ENCODE measurements at regions not wholly inside any gene's neighbourhood (a gene's known extent, or its start where the extent isn't known, plus 50 kb on each side); places are given as distances from the start of the nearest gene placed in this dataset.

DNA sequence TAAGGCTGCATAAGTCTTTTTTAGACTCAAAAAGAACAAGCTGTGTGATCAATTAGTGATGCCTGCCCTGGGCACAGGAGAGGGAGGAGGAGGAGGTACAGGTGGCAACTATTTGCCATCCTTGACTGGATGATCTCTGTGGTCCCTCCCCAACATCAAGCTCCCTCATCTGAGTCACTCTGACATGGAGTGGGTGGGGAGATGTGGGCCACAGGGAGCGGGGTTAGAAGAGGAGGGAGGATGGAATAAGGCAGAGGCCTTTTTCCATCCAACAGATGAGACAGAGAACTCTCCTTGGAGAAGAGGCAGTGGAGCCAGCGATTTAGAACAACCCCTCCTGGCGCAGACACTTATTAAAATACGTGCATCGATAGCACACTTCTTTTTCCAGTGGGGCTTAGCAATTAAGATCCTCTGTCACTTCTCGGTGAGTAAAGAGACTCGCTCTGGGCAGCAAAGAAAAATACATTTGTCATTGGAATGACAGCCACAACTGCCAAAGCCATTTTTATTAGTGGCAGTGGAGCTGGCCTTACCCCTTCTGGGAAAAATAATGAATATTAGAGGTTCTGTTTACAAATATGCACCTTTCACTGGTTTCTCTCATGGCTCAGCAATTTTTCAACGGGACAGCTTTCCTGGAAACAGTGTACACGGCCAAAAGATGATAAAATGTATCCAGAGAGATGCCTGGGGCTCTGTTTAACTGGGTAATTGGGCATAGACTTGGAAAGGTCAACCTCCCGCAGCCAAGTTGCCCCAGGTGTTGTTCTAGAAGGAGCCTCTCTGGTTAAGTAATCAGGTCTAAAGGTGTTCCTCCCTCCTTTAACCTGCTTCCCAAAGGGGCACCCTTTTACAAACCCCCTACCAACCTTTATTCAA lies 238.4 kb upstream of the CXCR4 start:
- Histone ChIP-seq H3K4me1 (ENCODE audit: control insufficient read depth in 2 of 3, insufficient read depth in 2 of 3, low read depth in 1 of 3, low read length in 3 of 3) (no peaks in the 10 kb centered on the region), H3K4me3 (ENCODE audit: low read length in 3 of 3) (no peak overlapping the region), H3K9ac (ENCODE audit: low read length in 3 of 3) (no peak overlapping the region), H3K27ac (ENCODE audit: low read depth in 2 of 2, low read length in 2 of 2) (no peak overlapping the region), H3K27me3 (ENCODE audit: control insufficient read depth, insufficient read depth, low read length) (no peaks in the 10 kb centered on the region), H3K9me3 (ENCODE audit: control insufficient read depth in 2 of 3, insufficient read depth in 1 of 3, low read length in 3 of 3) (no peaks in the 10 kb centered on the region), H3K36me3 (ENCODE audit: control insufficient read depth in 2 of 3, insufficient read depth in 3 of 3, low read length in 3 of 3) (no peaks in the 10 kb centered on the region)
- TF ChIP-seq, protein P1, sequence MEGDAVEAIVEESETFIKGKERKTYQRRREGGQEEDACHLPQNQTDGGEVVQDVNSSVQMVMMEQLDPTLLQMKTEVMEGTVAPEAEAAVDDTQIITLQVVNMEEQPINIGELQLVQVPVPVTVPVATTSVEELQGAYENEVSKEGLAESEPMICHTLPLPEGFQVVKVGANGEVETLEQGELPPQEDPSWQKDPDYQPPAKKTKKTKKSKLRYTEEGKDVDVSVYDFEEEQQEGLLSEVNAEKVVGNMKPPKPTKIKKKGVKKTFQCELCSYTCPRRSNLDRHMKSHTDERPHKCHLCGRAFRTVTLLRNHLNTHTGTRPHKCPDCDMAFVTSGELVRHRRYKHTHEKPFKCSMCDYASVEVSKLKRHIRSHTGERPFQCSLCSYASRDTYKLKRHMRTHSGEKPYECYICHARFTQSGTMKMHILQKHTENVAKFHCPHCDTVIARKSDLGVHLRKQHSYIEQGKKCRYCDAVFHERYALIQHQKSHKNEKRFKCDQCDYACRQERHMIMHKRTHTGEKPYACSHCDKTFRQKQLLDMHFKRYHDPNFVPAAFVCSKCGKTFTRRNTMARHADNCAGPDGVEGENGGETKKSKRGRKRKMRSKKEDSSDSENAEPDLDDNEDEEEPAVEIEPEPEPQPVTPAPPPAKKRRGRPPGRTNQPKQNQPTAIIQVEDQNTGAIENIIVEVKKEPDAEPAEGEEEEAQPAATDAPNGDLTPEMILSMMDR (IDR thresholded peaks at IDR 0.05; ENCODE audit: borderline replicate concordance, extremely low read depth, insufficient read depth), result no peak
- intact Hi-C loops (cut with DNase I), result no loop called here
- DNase-seq, result peak in 2 of 5 donors; percentile 16 to 20
- no peak for FAIRE-seq

- Histone ChIP-seq H3K36me3 (ENCODE audit: control insufficient read depth in 2 of 3, insufficient read depth in 3 of 3, low read length in 3 of 3) (no peaks in the 10 kb centered on the region), H3K27me3 (ENCODE audit: control insufficient read depth, insufficient read depth, low read length) (no peaks in the 10 kb centered on the region), H3K27ac (ENCODE audit: low read depth in 2 of 2, low read length in 2 of 2) (no peak overlapping the region), H3K9me3 (ENCODE audit: control insufficient read depth in 2 of 3, insufficient read depth in 1 of 3, low read length in 3 of 3) (no peaks in the 10 kb centered on the region), H3K9ac (ENCODE audit: low read length in 3 of 3) (no peak overlapping the region), H3K4me1 (ENCODE audit: control insufficient read depth in 2 of 3, insufficient read depth in 2 of 3, low read depth in 1 of 3, low read length in 3 of 3) (no peaks in the 10 kb centered on the region), H3K4me3 (ENCODE audit: low read length in 3 of 3) (no peak overlapping the region)
- DNase-seq, result no peak
- FAIRE-seq, result no peak
- TF ChIP-seq, protein P1 (IDR thresholded peaks at IDR 0.05; ENCODE audit: borderline replicate concordance, extremely low read depth, insufficient read depth), result no peak
- intact Hi-C loops (cut with DNase I), result no loop called here
Observed at GRCh38 chr2:136351684-136352083, 233.7 kb upstream of the CXCR4 start.

- H3K27ac ChIP-seq (ENCODE audit: low read depth in 2 of 2, low read length in 2 of 2), result no peak overlapping the region
- FAIRE-seq (no peak), DNase-seq (peak in 2 of 5 donors; percentile 14 to 15)
- no peaks in the 10 kb centered on the region for H3K27me3 ChIP-seq (ENCODE audit: control insufficient read depth, insufficient read depth, low read length)
- H3K4me3 ChIP-seq (ENCODE audit: low read length in 3 of 3), result no peak overlapping the region
- no peak overlapping the region for H3K9ac ChIP-seq (ENCODE audit: low read length in 3 of 3)
- intact Hi-C loops (cut with DNase I), result no loop called here
- no peaks in the 10 kb centered on the region for H3K36me3 ChIP-seq (ENCODE audit: control insufficient read depth in 2 of 3, insufficient read depth in 3 of 3, low read length in 3 of 3)
- no peaks in the 10 kb centered on the region for H3K4me1 ChIP-seq (ENCODE audit: control insufficient read depth in 2 of 3, insufficient read depth in 2 of 3, low read depth in 1 of 3, low read length in 3 of 3)
- H3K9me3 ChIP-seq (ENCODE audit: control insufficient read depth in 2 of 3, insufficient read depth in 1 of 3, low read length in 3 of 3), result no peaks in the 10 kb centered on the region
- TF ChIP-seq, protein P1 (IDR thresholded peaks at IDR 0.05; ENCODE audit: borderline replicate concordance, extremely low read depth, insufficient read depth), result no peak
Observed at GRCh38 chr2:136347981-136348380, 230.0 kb upstream of the CXCR4 start.

Data from kidney (tissue), 13 donors.